ENCODE measurements at regions not wholly inside any gene's neighbourhood (a gene's known extent, or its start where the extent isn't known, plus 50 kb on each side); places are given as distances from the start of the nearest gene placed in this dataset.

- no peak for DNase-seq
Observed at GRCh38 chr10:44435196-44435595, 50.3 kb upstream of the CXCL12 start.

GRCh38 chr10:44436240-44436639, 51.3 kb upstream of the CXCL12 start:
- no peak for DNase-seq

- no peak for DNase-seq
Observed at GRCh38 chr10:44437840-44438511, 53.1 kb upstream of the CXCL12 start.

- DNase-seq: no peak
Observed at GRCh38 chr10:44439239-44439957, 54.5 kb upstream of the CXCL12 start.

- no peak for DNase-seq
Observed at GRCh38 chr10:44439958-44440244, 55.0 kb upstream of the CXCL12 start.

- DNase-seq: no peak
Observed at GRCh38 chr10:44457259-44457658, 72.4 kb upstream of the CXCL12 start.

GRCh38 chr10:44458671-44459413, 73.9 kb upstream of the CXCL12 start:
- DNase-seq: no peak

- no peak for DNase-seq
Observed at GRCh38 chr10:44459671-44460070, 74.8 kb upstream of the CXCL12 start.

GRCh38 chr10:44460416-44460815, 75.5 kb upstream of the CXCL12 start:
- DNase-seq: no peak

- DNase-seq: no peak
Observed at GRCh38 chr10:44462338-44462914, 77.5 kb upstream of the CXCL12 start.

GRCh38 chr10:44463511-44464121, 78.7 kb upstream of the CXCL12 start:
- DNase-seq: no peak

GRCh38 chr10:44464503-44464902, 79.6 kb upstream of the CXCL12 start:
- DNase-seq: no peak

- DNase-seq: no peak
Observed at GRCh38 chr10:44465401-44466115, 80.7 kb upstream of the CXCL12 start.

GRCh38 chr10:44466236-44466635, 81.3 kb upstream of the CXCL12 start:
- DNase-seq: no peak

GRCh38 chr10:44467090-44467489, 82.2 kb upstream of the CXCL12 start:
- no peak for DNase-seq

- DNase-seq: no peak
Observed at GRCh38 chr10:44467900-44468299, 83.0 kb upstream of the CXCL12 start.

- no peak for DNase-seq
Observed at GRCh38 chr10:44468525-44468924, 83.6 kb upstream of the CXCL12 start.

GRCh38 chr10:44468965-44469364, 84.1 kb upstream of the CXCL12 start:
- no peak for DNase-seq

- DNase-seq: no peak
Observed at GRCh38 chr10:44470784-44471183, 85.9 kb upstream of the CXCL12 start.

GRCh38 chr10:44471410-44471809, 86.5 kb upstream of the CXCL12 start:
- no peak for DNase-seq

GRCh38 chr10:44473146-44473545, 88.2 kb upstream of the CXCL12 start:
- no peak for DNase-seq

- no peak for DNase-seq
Observed at GRCh38 chr10:44476409-44477045, 91.6 kb upstream of the CXCL12 start.

Measured in DMS79 treated with DMSO at 0.1 percent for 48 hours (cell line).